DND-41 (cell line): ENCODE measurements at regions not wholly inside any gene's neighbourhood (a gene's known extent, or its start where the extent isn't known, plus 50 kb on each side); places are given as distances from the start of the nearest gene placed in this dataset.

Experiments
- ATAC-seq: fragments of 200-7000 bp; cut with Tn5 transposase; 3 replicates; pipeline ENCODE4 v1.9.1; 2021; ENCODE audit warnings: low read depth; ENCODE audit not compliant: insufficient read depth
- DNase-seq: peaks from one replicate; pipeline ENCODE4 v3.0.0-alpha.2; 2020
- H2AFZ ChIP-seq: 2 replicates; pipeline ENCODE4 v1.6.0; 2012; ENCODE audit warnings: low read depth, low read length
- H3K27ac ChIP-seq: 2 replicates; pipeline ENCODE4 v1.5.1; 2012; ENCODE audit warnings: low read length, inconsistent platforms
- H3K27me3 ChIP-seq: fragments of 200-600 bp; sonication (generic); 2 replicates; pipeline ENCODE4 v1.6.0; 2012; ENCODE audit warnings: low read length, mild to moderate bottlenecking, inconsistent platforms; ENCODE audit not compliant: insufficient read depth, poor library complexity
- H3K36me3 ChIP-seq: 2 replicates; pipeline ENCODE4 v1.5.1; 2012; ENCODE audit warnings: low read length, inconsistent platforms; ENCODE audit not compliant: insufficient read depth
- H3K4me1 ChIP-seq: 2 replicates; pipeline ENCODE4 v1.5.1; 2012; ENCODE audit warnings: mild to moderate bottlenecking, low read length; ENCODE audit not compliant: insufficient read depth
- H3K4me2 ChIP-seq: 2 replicates; pipeline ENCODE4 v1.6.0; 2012; ENCODE audit warnings: mild to moderate bottlenecking, moderate library complexity, low read length, inconsistent platforms; ENCODE audit not compliant: insufficient read depth
- H3K4me3 ChIP-seq, 2 experiments: fragments of 200-600 bp in 1 of 2; shearing (Covaris generic) in 1 of 2; 2 replicates each; pipeline ENCODE4 v1.5.1; 2012 to 2016; ENCODE audit warnings: inconsistent platforms in 2 of 2, low read length in 2 of 2, mild to moderate bottlenecking in 2 of 2, low read depth in 1 of 2, moderate library complexity in 1 of 2
- H3K79me2 ChIP-seq: 2 replicates; pipeline ENCODE4 v1.6.0; 2012; ENCODE audit warnings: low read length, inconsistent platforms; ENCODE audit not compliant: insufficient read depth
- H3K9ac ChIP-seq: 2 replicates; pipeline ENCODE4 v1.6.0; 2012; ENCODE audit warnings: low read depth, mild to moderate bottlenecking, inconsistent platforms, low read length, moderate library complexity
- H3K9me3 ChIP-seq: 2 replicates; pipeline ENCODE4 v1.5.1; 2012; ENCODE audit warnings: low read length, moderate library complexity, mild to moderate bottlenecking, inconsistent platforms; ENCODE audit not compliant: insufficient read depth, severe bottlenecking
- H4K20me1 ChIP-seq: 2 replicates; pipeline ENCODE4 v1.6.0; 2012; ENCODE audit warnings: low read length; ENCODE audit not compliant: insufficient read depth
- EZH2 ChIP-seq: IDR thresholded peaks from 3 replicates; pipeline ENCODE4 v1.6.1; 2012; ENCODE audit warnings: borderline replicate concordance, low read depth, mild to moderate bottlenecking, moderate library complexity, low read length, inconsistent platforms; ENCODE audit not compliant: severe bottlenecking
- TF ChIP-seq, protein P1 (sequence below): IDR thresholded peaks from 2 replicates; pipeline ENCODE4 v1.5.1; 2012; ENCODE audit warnings: borderline replicate concordance, low read length, moderate library complexity, mild to moderate bottlenecking; ENCODE audit not compliant: poor library complexity, severe bottlenecking; ENCODE audit errors: extremely low read depth

DNA sequence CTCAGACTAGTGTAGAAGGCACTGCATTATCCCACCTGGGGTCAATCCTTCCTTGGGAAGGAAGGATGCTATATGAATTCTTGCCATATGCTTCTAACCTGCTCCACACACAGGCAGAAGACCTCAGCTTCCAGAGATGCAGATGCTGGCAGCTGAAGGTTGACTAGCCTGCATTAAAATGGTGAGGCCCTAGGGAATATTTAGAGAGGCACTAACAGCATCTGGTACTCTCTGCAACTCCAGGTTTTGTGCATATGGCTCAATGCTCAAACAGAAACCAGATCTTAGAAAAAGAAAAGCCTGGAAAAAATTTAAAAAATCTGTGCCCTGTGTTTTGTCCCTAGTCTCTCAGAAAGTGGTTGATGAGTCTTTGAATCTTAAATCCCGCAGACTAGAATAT lies 56.0 kb upstream of the MYRIP start:
- TF ChIP-seq, protein P1, sequence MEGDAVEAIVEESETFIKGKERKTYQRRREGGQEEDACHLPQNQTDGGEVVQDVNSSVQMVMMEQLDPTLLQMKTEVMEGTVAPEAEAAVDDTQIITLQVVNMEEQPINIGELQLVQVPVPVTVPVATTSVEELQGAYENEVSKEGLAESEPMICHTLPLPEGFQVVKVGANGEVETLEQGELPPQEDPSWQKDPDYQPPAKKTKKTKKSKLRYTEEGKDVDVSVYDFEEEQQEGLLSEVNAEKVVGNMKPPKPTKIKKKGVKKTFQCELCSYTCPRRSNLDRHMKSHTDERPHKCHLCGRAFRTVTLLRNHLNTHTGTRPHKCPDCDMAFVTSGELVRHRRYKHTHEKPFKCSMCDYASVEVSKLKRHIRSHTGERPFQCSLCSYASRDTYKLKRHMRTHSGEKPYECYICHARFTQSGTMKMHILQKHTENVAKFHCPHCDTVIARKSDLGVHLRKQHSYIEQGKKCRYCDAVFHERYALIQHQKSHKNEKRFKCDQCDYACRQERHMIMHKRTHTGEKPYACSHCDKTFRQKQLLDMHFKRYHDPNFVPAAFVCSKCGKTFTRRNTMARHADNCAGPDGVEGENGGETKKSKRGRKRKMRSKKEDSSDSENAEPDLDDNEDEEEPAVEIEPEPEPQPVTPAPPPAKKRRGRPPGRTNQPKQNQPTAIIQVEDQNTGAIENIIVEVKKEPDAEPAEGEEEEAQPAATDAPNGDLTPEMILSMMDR = no peak
- no peak for TF ChIP-seq EZH2
- no peak overlapping the region for H3K4me3 ChIP-seq
- H2AFZ ChIP-seq = no peak overlapping the region
- H3K9ac ChIP-seq = no peak overlapping the region
- no peaks in the 10 kb centered on the region for H3K4me1 ChIP-seq
- H4K20me1 ChIP-seq = no peaks in the 10 kb centered on the region
- no peaks in the 10 kb centered on the region for H3K27me3 ChIP-seq
- DNase-seq (no peak), ATAC-seq (no peak)
- H3K27ac ChIP-seq = no peak overlapping the region
- H3K79me2 ChIP-seq = no peaks in the 10 kb centered on the region
- H3K9me3 ChIP-seq = no peaks in the 10 kb centered on the region
- no peak overlapping the region for H3K4me2 ChIP-seq
- H3K36me3 ChIP-seq = no peaks in the 10 kb centered on the region

DNA sequence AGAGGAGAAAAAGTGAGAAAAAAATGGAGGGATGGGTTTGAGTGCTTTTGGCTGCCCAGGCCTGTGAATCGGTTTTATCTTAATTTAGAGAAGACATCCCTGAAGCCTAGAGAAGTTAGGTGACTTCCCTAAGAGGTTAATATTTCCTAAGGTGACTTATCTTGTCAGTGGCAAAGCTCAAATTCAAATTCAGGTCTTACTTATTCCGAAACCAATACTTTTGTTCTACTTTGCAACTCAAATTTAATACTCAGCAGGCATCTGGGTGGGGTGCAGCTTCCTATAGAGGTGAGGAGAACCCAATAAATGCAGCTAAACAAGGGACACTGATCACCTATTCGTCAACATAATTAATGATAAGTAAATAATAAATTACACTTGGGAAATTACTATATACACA lies 54.9 kb upstream of the MYRIP start:
- Histone ChIP-seq H3K9me3 (no peaks in the 10 kb centered on the region), H3K4me2 (no peak overlapping the region), H3K9ac (no peak overlapping the region), H4K20me1 (no peaks in the 10 kb centered on the region), H3K4me1 (no peaks in the 10 kb centered on the region), H3K36me3 (no peaks in the 10 kb centered on the region), H3K79me2 (no peaks in the 10 kb centered on the region), H3K27me3 (no peaks in the 10 kb centered on the region), H2AFZ (no peak overlapping the region), H3K4me3 (no peak overlapping the region), H3K27ac (no peak overlapping the region)
- ATAC-seq (no peak), DNase-seq (no peak)
- no peak for TF ChIP-seq EZH2
- TF ChIP-seq, protein P1 = no peak

DNA sequence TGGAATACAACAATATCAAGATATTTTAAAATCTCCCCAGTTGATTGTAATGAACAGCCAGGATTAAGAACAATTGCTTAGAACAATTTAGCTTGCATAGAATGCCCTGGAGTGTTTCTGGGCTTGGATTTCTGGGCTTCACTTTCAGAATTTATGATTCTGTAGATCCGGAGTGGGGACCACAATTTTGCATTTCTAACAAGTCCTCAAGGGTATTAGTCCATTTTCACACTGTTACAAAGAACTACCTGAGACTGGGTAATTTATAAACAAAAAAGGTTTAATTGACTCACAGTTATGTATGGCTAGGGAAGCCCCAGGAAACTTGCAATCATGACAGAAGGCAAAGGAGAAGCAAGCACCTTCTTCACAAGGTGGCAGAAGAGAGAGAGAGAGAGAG lies 54.3 kb upstream of the MYRIP start:
- Histone ChIP-seq H3K4me1 (no peaks in the 10 kb centered on the region), H2AFZ (no peak overlapping the region), H3K36me3 (no peaks in the 10 kb centered on the region), H3K4me2 (no peak overlapping the region), H3K79me2 (no peaks in the 10 kb centered on the region), H3K27ac (no peak overlapping the region), H3K9ac (no peak overlapping the region), H3K27me3 (no peaks in the 10 kb centered on the region), H4K20me1 (no peaks in the 10 kb centered on the region), H3K9me3 (no peaks in the 10 kb centered on the region), H3K4me3 (no peak overlapping the region)
- DNase-seq (no peak), ATAC-seq (no peak)
- no peak for TF ChIP-seq EZH2
- TF ChIP-seq, protein P1 = no peak

DNA sequence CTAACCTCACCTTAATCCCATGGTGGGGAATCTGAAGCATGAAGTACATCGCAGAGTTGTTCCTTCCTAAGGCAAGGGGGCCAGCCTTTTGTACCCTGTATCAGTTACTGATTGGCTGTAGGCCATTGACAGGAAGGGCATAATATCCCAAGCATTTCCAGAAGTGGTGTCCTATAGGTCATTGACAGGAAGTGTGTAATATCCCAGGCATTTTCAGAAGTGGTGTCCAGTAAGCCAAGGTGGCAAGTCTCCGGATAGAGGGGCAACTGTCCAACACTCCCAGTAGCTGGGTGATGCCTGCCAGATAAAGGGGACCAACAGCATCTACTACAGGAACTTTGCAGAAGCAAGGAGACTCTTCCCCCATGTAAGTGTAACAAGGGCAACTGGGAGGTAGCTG lies 52.1 kb upstream of the MYRIP start:
- TF ChIP-seq EZH2 = no peak
- TF ChIP-seq, protein P1 = no peak
- Histone ChIP-seq H3K9me3 (no peaks in the 10 kb centered on the region), H3K4me2 (no peak overlapping the region), H3K27me3 (peaks cover 3% of the 10 kb centered on the region), H2AFZ (no peak overlapping the region), H3K4me3 (no peak overlapping the region), H3K27ac (no peak overlapping the region), H3K9ac (no peak overlapping the region), H4K20me1 (no peaks in the 10 kb centered on the region), H3K36me3 (no peaks in the 10 kb centered on the region), H3K4me1 (no peaks in the 10 kb centered on the region), H3K79me2 (no peaks in the 10 kb centered on the region)
- DNase-seq = no peak
- no peak for ATAC-seq
